ENCODE measurements at regions not wholly inside any gene's neighbourhood (a gene's known extent, or its start where the extent isn't known, plus 50 kb on each side); places are given as distances from the start of the nearest gene placed in this dataset.

DNA sequence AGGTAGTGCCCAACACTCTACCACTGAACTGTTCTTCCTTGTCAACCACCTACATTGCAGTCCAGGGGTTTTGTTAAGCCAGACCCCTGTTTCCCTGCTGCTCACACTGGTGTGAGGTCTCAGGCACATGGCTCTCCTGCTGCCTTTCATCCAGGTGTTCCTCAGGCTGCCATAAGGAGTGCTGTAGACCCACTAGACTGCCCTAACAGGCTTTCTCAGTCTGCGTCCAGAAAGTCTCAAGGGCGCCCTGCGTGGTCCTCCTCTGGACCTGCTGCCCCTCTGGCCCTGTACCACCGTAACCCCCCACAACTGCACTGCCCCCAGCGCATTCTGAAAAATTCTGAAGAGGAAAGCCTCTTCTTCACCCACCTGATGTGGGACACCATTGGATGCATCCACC lies 225.7 kb upstream of the ANKRD30A start:
- H3K79me2 ChIP-seq (ENCODE audit: insufficient read depth, low read length): no peaks in the 10 kb centered on the region
- RAD21 ChIA-PET (ENCODE audit: low non-redundant PET in 1 of 2, low total read pairs in 2 of 2, uncharacterized antibody in 2 of 2, unreplicated experiment in 2 of 2): no interaction called here
- CTCF ChIA-PET: no interaction called here
- H3K9ac ChIP-seq (ENCODE audit: low read length): no peak overlapping the region
- H4K20me1 ChIP-seq (ENCODE audit: insufficient read depth): no peaks in the 10 kb centered on the region
- no peak for TF ChIP-seq SRF (IDR thresholded peaks at IDR 0.05; ENCODE audit: low read depth)
- H3K9me2 ChIP-seq (ENCODE audit: insufficient read depth): no peaks in the 10 kb centered on the region
- BruUV-seq (replicated peaks): no TSS peak
- no peak overlapping the region for H3K4me2 ChIP-seq (ENCODE audit: low read length)
- no peak for ATAC-seq
- no peaks in the 10 kb centered on the region; a peak in 1 of 4 replicates for H3K9me3 ChIP-seq (ENCODE audit: control insufficient read depth in 1 of 2, insufficient read depth in 1 of 2, low read depth in 1 of 2, low read length in 2 of 2)
- H3K27me3 ChIP-seq (ENCODE audit: insufficient read depth, low read length): no peaks in the 10 kb centered on the region
- POLR2A ChIA-PET: no interaction called here
- no peaks in the 10 kb centered on the region for H3K4me1 ChIP-seq (ENCODE audit: control insufficient read depth in 1 of 2, insufficient read depth in 2 of 2, low read length in 2 of 2)
- intact Hi-C loops (cut with micrococcal nuclease): no loop called here
- no peak overlapping the region for H3K4me3 ChIP-seq (replicated peaks in 1 of 2; ENCODE audit: low read depth in 1 of 2, low read length in 2 of 2)
- no peaks in the 10 kb centered on the region for H3K36me3 ChIP-seq (ENCODE audit: control insufficient read depth in 1 of 2, insufficient read depth in 2 of 2, low read length in 2 of 2)
- H3K27ac ChIP-seq (ENCODE audit: low read depth, low read length): no peak overlapping the region
- no peak for DNase-seq (ENCODE audit: low read depth, low spot score)
- no peak overlapping the region for H2AFZ ChIP-seq (ENCODE audit: low read depth, low read length, poor library complexity, severe bottlenecking)

DNA sequence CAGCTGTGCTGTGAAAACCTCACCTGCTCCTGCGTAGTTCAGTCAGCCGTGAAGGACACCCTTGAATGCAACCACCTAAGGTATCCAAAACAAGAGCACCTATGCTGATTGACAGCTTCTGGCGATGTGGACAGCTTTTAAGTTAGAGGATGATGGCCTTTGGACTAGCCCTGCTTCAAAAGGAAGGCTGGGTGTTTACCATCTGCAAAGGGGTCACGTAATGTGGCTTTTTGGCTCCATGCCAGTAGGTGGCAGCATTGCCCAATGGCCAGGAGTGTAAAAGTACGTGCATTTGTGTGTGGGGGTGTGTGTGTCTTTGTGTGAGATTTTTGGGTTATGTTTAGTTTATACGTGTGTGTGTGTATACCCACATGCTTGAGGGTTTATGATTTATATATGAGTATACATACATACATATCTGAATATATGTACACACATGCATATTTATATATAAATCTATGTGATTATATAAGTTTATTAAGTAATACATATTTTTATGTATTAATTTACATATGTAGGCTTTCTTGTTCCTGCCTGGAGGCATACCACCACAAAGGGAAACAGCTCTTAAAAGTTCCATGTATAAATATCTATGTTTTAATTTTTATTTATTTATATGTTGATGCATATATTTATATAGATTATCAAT lies 236.3 kb upstream of the ANKRD30A start:
- Histone ChIP-seq H3K27me3 (ENCODE audit: insufficient read depth, low read length) (no peaks in the 10 kb centered on the region), H4K20me1 (ENCODE audit: insufficient read depth) (no peaks in the 10 kb centered on the region), H3K79me2 (ENCODE audit: insufficient read depth, low read length) (no peaks in the 10 kb centered on the region), H3K4me2 (ENCODE audit: low read length) (no peak overlapping the region), H3K36me3 (ENCODE audit: control insufficient read depth in 1 of 2, insufficient read depth in 2 of 2, low read length in 2 of 2) (no peaks in the 10 kb centered on the region), H3K27ac (ENCODE audit: low read depth, low read length) (no peak overlapping the region), H2AFZ (ENCODE audit: low read depth, low read length, poor library complexity, severe bottlenecking) (no peak overlapping the region), H3K4me1 (ENCODE audit: control insufficient read depth in 1 of 2, insufficient read depth in 2 of 2, low read length in 2 of 2) (no peaks in the 10 kb centered on the region), H3K9me2 (ENCODE audit: insufficient read depth) (no peaks in the 10 kb centered on the region), H3K9me3 (ENCODE audit: control insufficient read depth in 1 of 2, insufficient read depth in 1 of 2, low read depth in 1 of 2, low read length in 2 of 2) (no peaks in the 10 kb centered on the region; a peak in 2 of 4 replicates), H3K9ac (ENCODE audit: low read length) (no peak overlapping the region), H3K4me3 (replicated peaks in 1 of 2; ENCODE audit: low read depth in 1 of 2, low read length in 2 of 2) (no peak overlapping the region)
- CTCF ChIA-PET: no interaction called here
- DNase-seq (ENCODE audit: low read depth, low spot score): peak; percentile 8
- RAD21 ChIA-PET (ENCODE audit: low non-redundant PET in 1 of 2, low total read pairs in 2 of 2, uncharacterized antibody in 2 of 2, unreplicated experiment in 2 of 2): no interaction called here
- POLR2A ChIA-PET: no interaction called here
- intact Hi-C loops (cut with micrococcal nuclease): loop anchor here (10.0 kb wide), 1 partner anchor 866 kb away; no protein-coding TSS in a partner anchor
- no TSS peak for BruUV-seq (replicated peaks)
- no peak for ATAC-seq
- TF ChIP-seq YY1 (IDR thresholded peaks at IDR 0.05; ENCODE audit: extremely low read depth, insufficient replicate concordance, low read depth, low read length) (no peak), RAD21 (IDR thresholded peaks at IDR 0.05; ENCODE audit: low read depth) (peak; percentile 38; the same call in 1 of the 2 replicates), EZH2 (IDR thresholded peaks at IDR 0.05) (no peak)
- TF ChIP-seq, protein P1, sequence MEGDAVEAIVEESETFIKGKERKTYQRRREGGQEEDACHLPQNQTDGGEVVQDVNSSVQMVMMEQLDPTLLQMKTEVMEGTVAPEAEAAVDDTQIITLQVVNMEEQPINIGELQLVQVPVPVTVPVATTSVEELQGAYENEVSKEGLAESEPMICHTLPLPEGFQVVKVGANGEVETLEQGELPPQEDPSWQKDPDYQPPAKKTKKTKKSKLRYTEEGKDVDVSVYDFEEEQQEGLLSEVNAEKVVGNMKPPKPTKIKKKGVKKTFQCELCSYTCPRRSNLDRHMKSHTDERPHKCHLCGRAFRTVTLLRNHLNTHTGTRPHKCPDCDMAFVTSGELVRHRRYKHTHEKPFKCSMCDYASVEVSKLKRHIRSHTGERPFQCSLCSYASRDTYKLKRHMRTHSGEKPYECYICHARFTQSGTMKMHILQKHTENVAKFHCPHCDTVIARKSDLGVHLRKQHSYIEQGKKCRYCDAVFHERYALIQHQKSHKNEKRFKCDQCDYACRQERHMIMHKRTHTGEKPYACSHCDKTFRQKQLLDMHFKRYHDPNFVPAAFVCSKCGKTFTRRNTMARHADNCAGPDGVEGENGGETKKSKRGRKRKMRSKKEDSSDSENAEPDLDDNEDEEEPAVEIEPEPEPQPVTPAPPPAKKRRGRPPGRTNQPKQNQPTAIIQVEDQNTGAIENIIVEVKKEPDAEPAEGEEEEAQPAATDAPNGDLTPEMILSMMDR (IDR thresholded peaks at IDR 0.05 in 2 of 3, conservative IDR thresholded peaks at IDR 0.05 in 1 of 3; ENCODE audit: borderline replicate concordance in 1 of 3, insufficient read depth in 1 of 3, low read depth in 2 of 3, low read length in 2 of 3): peak in 2 of 3 experiments; percentile 21 to 47; a peak in 3 of 6 replicates
